CD4-positive, alpha-beta T cell treated with Interleukin-17A for 1 hour (primary cell): ENCODE measurements at regions not wholly inside any gene's neighbourhood (a gene's known extent, or its start where the extent isn't known, plus 50 kb on each side); places are given as distances from the start of the nearest gene placed in this dataset.
"Not testable (repeated sequence)": the region's sequence is repeated elsewhere in the genome, so short reads cannot be mapped to it uniquely, and the experiment has no call there.

ENCODE experiments used
- DNase-seq: peaks from one replicate; pipeline ENCODE4 v3.0.0-alpha.2; 2020

DNA sequence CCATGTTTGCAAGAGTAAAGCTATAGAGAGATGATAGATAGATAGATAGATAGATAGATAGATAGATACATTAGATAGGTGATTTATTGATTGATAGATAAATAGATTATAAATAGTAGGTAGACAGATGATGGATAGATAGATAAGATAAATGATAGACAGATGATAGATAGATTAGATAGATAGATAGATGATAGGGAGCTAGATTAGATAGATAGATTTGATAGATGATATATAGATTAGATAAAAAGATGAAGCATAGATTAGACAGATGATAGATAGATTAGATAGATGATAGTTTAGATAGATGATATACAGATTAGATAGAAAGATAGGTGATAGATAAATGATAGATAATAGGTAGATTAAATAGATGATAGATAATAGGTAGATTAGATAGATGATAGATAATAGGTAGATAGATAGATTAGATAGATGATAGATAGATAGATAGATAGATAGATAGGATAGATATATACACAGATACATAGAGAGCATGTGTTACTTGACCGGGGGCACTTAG, 243.3 kb upstream of the FOXK1 start:
- DNase-seq: no peak

DNA sequence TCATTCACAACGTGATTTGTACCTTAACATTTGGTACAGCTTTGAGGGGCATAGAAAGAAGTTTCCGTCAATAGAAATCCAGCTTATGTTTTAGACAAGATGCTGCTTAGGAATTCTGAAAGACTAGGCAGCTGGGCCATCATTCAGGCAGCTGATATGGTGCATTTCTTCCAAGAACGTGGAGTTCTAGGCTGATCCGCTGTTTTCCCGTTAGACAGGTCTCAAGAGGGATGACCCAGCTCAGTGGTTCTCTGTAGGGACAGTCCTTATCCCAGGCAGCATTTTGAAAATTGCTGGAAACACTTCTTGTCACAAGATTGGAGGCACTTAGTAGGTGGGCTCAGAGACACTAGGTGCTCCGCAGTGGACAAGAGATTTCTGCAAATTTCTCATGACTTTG, 242.7 kb upstream of the FOXK1 start:
- no peak for DNase-seq

DNA sequence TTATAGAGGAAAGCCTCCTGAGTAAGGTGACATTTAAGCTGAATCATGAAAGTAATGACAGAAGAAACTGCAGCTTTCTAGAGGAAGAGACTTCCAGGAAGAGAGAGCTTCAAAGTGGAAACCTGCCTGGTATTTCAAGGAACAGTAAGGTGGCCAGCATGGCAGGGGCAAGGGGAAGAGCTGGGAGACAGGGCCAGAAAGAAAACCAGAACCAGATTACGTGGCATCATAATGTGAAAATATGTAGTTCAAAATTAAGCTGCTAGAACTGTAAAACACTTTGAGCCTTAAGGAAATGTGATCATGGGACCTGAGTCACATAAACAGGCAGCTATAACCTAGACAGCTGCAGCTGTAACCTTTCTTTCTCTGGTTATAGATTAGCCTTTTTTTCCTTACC, 238.0 kb upstream of the FOXK1 start:
- no peak for DNase-seq

DNA sequence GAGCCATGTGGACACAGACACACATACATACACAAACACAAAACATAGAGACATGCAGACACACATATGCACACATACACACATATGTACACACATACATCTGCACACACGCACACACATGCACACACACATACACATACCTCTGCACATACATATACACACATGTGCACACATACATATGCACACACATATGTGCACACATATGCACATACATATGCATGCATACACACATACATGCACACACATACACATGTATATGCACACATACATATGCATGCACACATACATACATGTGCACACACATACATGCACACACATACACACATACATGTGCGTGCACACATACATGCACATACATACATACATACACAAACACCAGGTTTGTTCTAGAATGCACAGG, 236.3 kb upstream of the FOXK1 start:
- DNase-seq: no peak

DNA sequence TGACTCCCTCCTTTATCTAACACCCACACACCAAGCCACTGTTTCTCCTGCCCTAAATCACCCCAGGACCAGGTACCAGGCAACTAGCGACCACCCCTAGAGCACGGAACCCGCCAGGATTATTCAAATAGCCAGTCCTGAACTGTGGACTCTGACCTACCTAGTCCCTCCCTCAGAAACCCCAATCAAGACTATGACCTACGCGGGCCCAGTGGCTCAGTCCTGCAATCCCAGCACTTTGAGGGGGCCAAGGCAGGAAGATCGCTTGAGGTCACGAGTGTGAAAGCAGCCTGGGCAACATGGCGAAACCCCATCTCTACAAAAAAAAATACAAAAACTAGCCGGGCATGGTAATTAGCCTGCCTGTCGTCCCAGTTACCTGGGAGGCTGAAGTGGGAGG, 232.8 kb upstream of the FOXK1 start:
- no peak for DNase-seq

DNA sequence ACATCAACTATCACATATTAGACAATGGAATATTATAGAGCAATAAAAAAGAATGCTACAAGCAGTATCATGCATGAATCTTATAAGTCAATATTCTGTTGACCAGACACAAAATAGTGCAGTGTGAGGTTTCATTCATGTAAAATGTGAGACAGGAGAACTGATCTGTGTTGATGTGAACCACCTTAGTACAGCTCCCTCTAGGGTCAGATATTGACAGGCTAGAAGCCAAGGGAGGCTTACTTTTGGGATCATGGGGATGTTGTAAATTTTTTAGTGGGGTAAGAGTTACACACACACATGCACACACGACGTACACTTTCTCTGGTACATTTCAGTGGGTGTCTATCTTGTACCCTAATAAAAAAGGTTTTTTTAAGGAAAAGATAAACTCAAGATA, 231.6 kb upstream of the FOXK1 start:
- no peak for DNase-seq

DNA sequence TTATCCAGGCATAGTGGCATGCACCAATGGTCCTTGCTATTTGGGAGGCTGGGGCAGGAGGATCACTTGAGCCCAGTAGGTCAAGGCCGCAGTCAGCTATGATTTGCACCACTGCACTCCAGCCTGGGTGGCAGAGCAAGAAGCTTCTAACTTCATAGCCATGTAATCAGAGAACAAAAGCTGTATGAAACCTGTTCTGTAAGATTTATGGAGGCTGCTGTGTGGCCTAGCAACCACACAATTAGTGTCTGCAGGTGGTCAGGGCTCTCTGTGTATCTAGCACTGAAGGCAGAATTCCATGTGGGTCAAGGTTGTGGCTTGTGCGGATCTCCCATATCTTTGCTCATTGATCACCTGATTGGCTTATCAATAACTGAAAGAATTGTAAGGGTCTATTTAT, 221.5 kb upstream of the FOXK1 start:
- DNase-seq: no peak

DNA sequence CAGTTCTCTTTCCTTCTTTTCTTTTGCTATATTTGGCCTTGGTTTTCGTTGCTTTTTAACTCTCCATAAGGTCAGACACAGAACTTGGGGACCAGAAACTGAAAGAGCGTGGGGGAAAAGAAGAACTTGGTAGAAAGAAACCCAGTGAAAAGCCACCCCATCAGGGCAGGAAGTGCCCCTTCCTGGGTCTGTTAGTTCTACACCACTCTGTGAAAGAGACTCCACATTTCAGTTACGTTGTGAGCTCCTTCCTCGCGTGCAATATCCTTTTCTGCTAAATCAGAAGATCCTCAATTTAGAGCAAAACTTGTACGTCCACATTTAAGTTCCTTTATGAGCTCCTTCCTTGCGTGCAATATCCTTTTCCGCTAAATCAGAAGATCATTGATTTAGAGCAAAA, 220.6 kb upstream of the FOXK1 start:
- DNase-seq: no peak

DNA sequence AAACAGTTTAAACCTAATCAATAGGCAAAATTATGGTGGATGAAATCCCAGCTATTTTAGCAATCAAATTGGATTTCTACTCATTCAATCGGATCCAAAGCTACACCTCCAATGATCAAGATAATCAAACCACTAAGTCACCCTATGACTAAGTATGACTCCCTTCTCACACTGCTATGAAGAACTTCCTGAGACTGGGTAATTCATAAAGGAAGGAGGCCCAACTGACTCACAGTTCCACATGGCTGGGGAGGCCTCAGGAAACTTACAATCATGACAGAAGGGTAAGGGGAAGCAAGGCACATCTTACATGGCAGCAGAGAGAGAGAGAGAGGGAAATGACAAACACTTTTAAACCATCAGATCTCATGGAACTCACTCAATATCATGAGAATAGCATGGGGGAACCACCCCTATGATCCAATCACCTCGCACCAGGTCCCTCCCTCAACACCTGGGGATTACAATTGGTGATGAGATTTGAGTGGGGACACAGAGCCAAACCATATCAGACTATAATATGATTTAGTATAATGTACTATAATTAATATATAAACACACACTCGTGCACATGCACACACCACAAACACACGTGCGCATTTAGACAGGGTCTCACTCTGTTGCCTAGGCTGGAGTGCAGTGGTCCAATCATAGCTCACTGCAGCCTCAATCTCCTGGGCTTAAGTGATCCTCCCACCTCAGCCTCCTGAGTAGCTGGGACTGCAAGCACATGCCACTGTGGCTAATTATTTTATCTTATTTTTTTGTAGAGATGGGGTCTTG, 213.6 kb upstream of the FOXK1 start:
- DNase-seq: no peak

DNA sequence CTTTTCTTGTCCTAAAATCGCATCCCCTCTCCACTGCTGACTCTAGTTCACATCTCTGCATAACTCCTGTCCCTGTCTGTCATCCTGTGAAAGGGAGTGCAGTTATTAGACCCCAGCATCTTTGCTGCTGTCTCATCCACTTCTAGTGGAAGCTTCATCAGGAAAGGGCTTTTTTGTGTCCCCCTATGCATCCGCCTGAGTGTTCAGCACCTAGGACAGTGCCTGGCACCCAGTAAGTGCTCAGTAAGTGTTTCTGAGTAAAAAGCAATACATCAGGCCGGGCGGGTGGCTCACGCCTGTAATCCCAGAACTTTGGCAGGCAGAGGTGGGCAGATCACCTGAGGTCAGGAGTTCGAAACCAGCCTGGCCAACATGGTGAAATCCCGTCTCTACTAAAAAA, 211.8 kb upstream of the FOXK1 start:
- no peak for DNase-seq

DNA sequence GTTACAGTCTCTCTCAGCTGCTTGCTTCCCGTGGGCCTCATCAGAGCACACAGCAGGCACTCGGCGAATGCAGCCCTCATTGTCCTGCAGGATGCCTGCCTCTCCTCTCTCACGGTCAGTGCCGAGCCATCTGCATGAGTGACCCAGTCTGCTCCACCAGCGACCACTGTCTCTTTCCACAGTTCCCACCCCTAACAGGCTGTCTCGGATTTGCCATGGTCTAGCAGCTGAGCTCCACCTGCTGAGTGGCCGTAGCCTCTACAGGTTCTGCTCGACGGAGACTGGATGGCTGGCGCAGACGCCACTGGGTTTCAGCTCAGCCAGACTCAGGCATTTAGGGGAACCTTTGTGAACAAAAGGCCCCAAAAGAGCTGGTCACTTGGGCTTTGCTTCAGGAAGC, 209.4 kb upstream of the FOXK1 start:
- no peak for DNase-seq

DNA sequence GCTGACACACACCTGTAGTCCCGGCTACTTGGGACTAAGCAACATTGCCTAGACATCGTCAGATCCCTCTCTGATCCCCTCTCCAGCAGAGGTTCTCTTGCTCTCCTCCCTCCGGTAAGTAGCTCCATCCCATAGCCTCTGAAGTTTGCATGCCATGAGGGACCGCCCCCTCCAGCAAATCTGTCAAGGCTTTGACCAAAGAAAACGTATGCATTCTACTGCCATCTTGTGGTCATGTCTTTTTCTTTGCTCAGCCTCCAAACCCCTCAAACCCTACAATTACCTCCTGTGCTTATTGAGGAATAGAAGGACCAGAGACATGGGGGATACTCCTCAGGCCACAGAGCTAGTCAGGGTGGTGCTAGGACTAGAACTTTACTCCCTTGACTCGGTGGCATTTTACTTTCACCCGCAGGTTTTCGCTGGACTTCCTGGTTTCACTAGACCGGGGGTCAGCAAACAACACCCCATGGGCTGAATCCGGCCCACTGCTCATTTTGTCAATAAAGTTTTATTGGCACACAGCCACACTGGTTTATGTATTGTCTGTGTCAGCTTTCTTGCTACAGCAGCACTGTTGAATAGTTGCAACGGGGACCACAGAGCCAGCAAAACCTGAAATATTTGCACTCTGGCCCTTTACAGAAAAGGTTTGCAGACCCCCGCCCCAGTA, 202.6 kb upstream of the FOXK1 start:
- DNase-seq: no peak

DNA sequence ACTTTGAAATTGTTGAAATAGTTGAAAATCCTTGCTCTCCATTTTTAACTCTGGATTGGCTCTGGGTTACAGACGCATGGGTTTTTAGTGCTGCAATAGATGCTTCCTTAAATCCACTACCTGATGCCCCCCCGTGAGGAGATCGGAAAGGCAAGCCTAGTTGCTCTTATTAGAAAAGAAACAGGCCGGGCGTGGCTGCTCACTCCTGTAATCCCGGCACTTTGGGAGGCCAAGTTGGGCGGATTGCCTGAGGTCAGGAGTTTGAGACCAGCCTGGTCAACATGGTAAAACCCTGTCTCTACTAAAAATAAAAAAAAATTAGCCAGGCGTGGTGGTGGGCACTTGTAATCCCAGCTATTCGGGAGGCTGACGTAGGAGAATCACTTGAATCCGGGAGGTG, 202.0 kb upstream of the FOXK1 start:
- DNase-seq: not testable (repeated sequence)

DNA sequence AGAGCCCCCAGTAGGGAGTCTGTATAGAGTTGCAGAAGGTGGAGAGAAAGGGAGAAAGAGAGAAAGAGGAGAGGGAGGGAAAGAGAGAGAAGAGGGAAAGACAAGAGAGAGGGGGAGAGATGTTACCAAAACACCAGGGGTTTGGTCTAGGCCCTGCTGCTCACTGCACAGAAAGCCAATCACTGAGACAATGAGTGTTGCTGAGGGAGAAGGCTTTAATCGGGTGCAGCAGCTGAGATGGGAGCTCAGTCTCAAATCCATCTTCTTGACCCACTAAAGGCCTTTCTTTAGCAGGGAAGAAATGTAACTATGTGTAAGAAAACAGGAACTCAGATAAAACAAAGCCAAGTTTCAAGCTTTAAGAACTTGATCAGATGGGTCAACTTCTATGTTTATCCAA, 198.2 kb upstream of the FOXK1 start:
- DNase-seq: no peak

DNA sequence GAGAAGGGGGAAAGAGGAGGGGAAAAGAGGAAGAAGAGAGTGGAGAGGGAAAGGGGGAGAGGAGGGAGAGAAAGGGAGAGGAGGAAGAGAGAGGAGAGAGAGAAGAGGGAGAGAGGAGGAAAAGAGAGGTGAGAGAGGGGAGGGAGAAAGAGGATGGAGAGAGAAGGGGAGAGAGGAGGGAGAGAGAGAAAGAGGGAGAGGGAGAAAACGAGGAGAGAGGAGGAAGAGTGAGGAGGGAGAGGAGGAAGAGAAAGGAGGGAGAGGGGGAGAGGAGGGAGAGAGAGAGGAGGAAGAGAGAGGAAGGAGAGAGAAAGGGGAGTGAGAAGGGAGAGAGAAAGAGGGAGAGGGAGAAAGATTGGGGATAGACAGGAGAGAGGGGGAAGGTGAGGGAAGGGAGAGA, 197.6 kb upstream of the FOXK1 start:
- no peak for DNase-seq

DNA sequence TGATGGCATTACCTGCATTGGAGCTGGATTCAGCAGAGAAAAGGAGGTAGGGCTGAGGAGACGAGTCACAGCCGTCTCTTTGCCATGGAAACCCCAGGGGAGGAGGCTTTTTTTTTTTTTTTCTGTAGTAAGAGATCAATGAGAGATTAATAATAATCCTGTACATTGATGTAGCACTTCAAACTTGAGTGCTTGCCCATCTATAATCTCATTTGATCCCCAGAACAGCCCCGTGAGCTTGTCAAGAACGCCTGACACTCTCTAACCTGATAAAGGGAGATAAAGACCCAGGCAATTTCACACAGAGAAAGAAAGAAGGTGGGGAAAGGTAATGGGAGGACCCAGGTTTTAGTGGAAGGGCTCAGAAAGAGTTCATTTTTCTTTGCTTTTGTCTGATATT, 195.2 kb upstream of the FOXK1 start:
- no peak for DNase-seq

DNA sequence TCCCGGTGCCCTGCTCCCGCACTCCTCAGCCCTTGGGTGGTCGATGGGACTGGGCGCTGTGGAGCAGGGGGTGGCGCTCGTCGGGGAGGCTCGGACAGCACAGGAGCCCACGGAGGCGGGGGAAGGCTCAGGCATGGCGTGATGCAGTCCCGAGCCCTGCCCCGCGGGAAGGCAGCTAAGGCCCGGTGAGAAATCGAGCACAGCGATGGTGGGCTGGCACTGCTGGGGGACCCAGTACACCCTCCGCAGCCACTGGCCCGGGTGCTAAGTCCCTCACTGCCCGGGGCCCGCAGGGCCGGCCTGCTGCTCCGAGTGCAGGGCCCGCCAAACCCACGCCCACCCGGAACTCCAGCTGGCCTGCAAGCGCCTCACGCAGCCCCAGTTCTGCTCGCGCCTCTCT, 185.2 kb upstream of the FOXK1 start:
- DNase-seq: not testable (repeated sequence)

DNA sequence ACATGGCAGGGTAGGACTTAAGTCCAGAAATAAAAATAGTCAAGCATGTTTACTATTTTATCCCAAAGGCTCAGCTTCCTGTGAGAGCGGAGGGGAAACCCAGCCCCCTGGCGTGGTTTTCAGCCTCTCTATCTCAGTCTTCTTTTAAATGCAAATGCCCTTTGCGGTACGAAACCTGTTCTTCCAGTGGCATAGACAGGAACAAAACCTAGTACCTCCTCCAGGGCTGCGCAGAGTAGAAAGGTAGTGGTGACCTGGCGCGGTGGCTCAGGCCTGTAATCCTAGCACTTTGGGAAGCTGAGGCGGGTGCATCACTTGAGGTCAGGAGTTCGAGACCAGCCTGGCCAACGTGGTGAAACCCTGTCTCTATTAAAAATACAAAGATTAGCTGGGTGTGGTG, 181.3 kb upstream of the FOXK1 start:
- no peak for DNase-seq

DNA sequence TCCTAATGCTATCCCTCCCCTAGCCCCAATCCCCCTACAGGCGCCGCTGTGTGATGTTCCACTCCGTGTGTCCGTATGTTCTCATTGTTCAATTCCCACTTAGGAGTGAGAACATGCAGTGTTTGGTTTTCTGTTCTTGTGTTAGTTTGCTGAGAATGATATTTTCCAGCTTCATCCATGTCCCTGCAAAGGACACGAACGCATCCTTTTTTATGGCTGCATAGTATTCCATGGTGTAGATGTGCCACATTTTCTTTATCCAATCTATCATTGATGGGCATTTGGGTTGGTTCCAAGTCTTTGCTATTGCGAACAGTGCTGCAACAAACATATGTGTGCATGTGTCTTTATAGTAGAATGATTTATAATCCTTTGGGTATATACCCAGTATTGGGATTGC, 174.2 kb upstream of the FOXK1 start:
- DNase-seq: not testable (repeated sequence)

DNA sequence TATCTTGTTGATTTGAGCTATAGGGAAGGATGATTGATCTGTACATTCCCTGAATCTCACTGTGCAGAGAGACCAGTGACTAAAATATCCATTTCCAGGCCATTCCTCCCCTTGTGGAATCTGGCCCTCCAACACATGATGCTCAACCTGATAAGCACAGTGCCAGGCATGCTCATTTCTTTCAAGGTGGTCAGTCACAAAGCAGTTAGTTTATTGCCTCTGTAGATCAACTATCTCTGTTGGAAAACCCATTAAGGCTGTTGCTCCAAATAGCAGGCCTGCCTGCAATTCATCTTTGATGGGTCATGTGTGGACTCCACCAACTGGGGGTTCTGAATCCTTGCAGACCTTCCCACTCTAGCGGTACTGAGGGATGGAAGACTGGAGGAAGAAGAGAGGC, 168.6 kb upstream of the FOXK1 start:
- DNase-seq: no peak

DNA sequence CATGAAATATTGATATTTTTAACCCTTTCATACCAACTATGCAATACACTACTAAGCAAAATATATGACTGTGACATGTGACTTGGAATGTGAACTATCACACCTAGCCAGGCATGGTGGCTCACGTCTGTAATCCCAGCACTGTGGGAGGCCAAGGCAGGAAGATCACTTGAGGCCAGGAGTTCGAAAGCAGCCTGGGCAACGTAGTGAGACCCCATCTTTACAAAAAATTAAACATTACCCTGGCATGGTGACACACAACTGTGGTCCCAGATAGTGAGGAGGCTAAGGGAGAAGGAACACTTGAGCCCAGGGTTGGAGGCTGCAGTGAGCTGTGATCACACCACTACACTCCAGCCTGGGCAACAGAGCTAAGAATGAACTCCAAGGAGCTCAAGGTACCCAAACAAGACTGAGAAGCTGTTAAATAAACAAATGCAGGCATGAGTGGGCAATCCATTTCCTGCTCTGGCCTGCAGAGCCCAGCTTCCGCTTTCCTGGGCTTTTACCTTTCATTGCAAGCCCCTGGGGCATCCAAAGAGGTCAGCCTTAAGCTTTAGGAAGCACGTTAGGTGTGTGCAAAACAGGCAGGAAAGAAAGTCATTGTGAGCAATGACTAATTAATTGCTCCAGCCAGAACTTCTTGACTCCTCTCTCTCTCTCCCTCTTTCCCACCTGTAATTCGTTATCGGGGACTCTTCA, 162.1 kb upstream of the FOXK1 start:
- DNase-seq: no peak

DNA sequence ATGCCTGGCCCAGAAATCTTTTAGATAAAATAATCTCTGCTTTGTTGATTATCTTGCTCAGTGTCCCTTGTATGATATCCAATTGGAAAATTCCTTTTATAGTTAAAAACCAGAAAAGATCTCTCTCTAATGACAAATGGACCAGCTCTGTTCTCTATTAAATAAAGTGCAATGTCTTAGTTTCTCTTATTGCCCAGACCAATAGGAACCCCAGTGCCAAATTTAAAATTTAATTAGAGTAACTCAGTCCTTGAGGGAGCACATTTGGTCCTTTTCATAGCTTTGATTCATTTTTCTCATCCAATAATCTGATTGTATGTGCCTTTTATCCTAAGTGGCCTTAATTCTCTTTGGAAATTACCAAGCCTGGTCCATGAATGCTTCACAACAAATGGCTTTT, 158.9 kb upstream of the FOXK1 start:
- no peak for DNase-seq

DNA sequence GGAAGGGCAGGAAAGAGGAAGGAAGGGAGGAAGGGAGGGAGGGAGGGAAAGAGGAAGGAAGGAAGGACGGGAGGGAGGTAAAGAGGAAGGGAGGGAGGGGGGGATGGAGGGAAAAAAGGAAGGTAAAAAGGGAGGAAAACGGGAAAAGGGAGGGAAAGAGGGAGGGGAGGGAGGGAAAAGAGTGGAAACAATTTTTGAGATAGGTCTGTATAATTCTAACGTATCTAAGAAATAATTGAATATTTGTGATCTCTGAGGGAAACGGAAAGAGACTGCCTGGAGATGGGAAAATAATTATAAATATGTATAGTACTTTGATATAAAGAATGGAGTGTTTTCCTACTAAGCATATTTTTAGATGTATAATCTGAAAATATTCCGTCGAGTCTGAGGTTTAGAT, 158.2 kb upstream of the FOXK1 start:
- no peak for DNase-seq

DNA sequence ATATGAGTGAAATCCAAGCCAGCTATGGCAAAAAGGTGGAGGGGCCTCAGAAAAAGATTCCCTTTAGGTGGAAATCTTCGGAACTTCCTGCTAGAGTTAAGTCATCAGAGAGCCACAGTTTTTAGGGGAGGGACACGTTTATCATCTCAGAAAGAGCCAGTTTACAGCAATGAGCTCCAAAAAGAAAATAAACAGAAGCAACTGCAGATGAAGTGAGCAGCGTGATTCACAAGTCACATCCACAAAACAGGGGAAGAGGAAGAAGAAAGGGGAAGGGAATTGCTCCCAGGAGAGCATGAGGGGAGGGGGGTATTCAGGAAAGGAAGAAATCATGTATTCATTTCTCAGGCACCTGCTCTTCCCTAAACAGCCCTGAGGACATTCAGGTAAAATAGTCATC, 156.2 kb upstream of the FOXK1 start:
- DNase-seq: no peak
